Testis (tissue), 2 donors: ENCODE measurements at regions not wholly inside any gene's neighbourhood (a gene's known extent, or its start where the extent isn't known, plus 50 kb on each side); places are given as distances from the start of the nearest gene placed in this dataset.

Experiments
- DNase-seq: peaks from one replicate; pipeline ENCODE4 v3.0.0-alpha.2; 2019
- H3K27ac ChIP-seq, 2 donors: fragments of 200-600 bp; sonication (generic); one replicate each; pipeline ENCODE4 v1.5.1; 2019
- H3K27me3 ChIP-seq: fragments of 200-600 bp; sonication (generic); one replicate; pipeline ENCODE4 v1.5.1; 2019
- H3K36me3 ChIP-seq: fragments of 200-600 bp; sonication (generic); one replicate; pipeline ENCODE4 v1.5.1; 2017; ENCODE audit warnings: low read depth; ENCODE audit errors: missing control alignments
- H3K4me1 ChIP-seq: fragments of 200-600 bp; sonication (generic); one replicate; pipeline ENCODE4 v1.5.1; 2019
- H3K4me3 ChIP-seq, 2 donors: fragments of 200-600 bp; sonication (generic); one replicate each; pipeline ENCODE4 v1.5.1; 2017 to 2019
- H3K9me3 ChIP-seq: fragments of 200-600 bp; sonication (generic); one replicate; pipeline ENCODE4 v1.5.1; 2017
- CTCF ChIP-seq, 3 experiments: fragments of 450-650 bp in 2 of 3; fragments of 200-600 bp in 1 of 3; sonication (generic) in 1 of 3; IDR thresholded peaks; one replicate each; pipeline ENCODE4 v1.5.1; 2016 to 2019; ENCODE audit warnings: antibody characterized with exemption in 3 of 3, mild to moderate bottlenecking in 2 of 3, moderate library complexity in 1 of 3
- POLR2A ChIP-seq: fragments of 450-650 bp; IDR thresholded peaks from one replicate; pipeline ENCODE4 v1.6.1; 2017; ENCODE audit warnings: antibody characterized with exemption, mild to moderate bottlenecking, moderate library complexity
- WGBS, 2 donors: methylation state at CpG; one replicate each; pipeline ENCODE4 v1.1.5; 2018; 5-methylcytosine and 5-hydroxymethylcytosine counted together
- intact Hi-C: fragments of 100-400 bp; cut with DNase I; formaldehyde crosslinking; loops from one replicate; pipeline ENCODE4 v1.15.1; 2023; ENCODE audit warnings: low total_unique reads

DNA sequence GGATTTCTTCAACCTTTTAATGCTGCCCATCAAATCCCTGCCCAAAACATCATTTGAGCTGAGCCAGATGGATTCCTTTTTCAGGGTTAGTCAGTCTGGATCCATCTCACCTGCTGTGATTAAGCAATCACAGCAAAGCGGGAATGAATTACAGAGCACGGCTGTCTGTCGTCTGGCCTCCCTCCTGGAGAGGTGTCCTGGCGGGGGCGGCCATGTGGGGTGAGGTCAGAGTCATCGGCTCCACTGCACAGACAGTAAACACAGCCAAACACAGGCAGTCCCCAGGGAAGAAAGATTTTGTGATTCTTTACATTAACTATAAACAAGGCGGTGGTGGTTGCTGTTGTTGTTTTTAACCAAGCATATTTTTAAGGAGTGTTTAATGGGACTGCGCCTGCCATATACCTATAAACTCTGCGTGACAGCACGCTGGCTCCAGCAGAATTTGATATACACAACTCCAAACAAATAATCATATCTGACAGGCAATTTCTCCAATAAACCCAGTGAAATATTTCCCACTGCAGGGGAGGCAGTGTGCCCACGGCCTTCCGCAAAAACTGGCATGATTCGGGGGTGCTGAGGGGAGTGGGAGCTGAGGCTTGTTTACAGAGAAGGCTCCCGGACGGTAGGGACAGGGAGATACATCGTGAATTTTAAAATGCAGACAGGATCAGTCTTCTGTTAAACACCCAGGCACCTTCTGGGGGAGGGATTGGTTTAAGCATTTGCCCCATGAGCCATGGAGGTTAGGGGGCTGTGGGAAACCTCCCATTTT, 232.0 kb upstream of the PMEPA1 start:
- no peaks in the 10 kb centered on the region for H3K36me3 ChIP-seq
- H3K27ac ChIP-seq: no peak overlapping the region
- no peaks in the 10 kb centered on the region for H3K27me3 ChIP-seq
- DNase-seq: no peak
- no peak overlapping the region for H3K4me3 ChIP-seq
- H3K4me1 ChIP-seq: no peaks in the 10 kb centered on the region
- 77 to 85% methylated on average over 16 of the region's 16 CpGs for WGBS, 2 donors
- intact Hi-C loops: no loop called here
- TF ChIP-seq CTCF (IDR thresholded peaks at IDR 0.05) (no peak), POLR2A (no peak)
- no peaks in the 10 kb centered on the region for H3K9me3 ChIP-seq

GRCh38 chr20:57940868-57941522, 231.2 kb upstream of the PMEPA1 start:
- Histone ChIP-seq H3K27ac (no peak overlapping the region), H3K27me3 (no peaks in the 10 kb centered on the region), H3K9me3 (no peaks in the 10 kb centered on the region), H3K4me1 (no peaks in the 10 kb centered on the region), H3K36me3 (no peaks in the 10 kb centered on the region), H3K4me3 (no peak overlapping the region)
- DNase-seq: no peak
- intact Hi-C loops: no loop called here
- TF ChIP-seq CTCF (IDR thresholded peaks at IDR 0.05) (no peak), POLR2A (no peak)
- WGBS, 2 donors: 82 to 89% methylated on average over 14 of the region's 14 CpGs

- intact Hi-C loops: no loop called here
- H3K36me3 ChIP-seq: no peaks in the 10 kb centered on the region
Measured at GRCh38 chr20:57940376-57940775, 230.6 kb upstream of the PMEPA1 start.

GRCh38 chr20:57939499-57939898, 229.7 kb upstream of the PMEPA1 start:
- 96 to 97% methylated on average over 3 of the region's 3 CpGs for WGBS, 2 donors
- no peak for DNase-seq
- Histone ChIP-seq H3K9me3 (no peaks in the 10 kb centered on the region), H3K36me3 (no peaks in the 10 kb centered on the region), H3K4me1 (no peaks in the 10 kb centered on the region), H3K4me3 (no peak overlapping the region), H3K27me3 (no peaks in the 10 kb centered on the region), H3K27ac (no peak overlapping the region)
- TF ChIP-seq POLR2A (no peak), CTCF (IDR thresholded peaks at IDR 0.05) (no peak)
- intact Hi-C loops: no loop called here

More at GRCh38 chr20:57940376-57940775, 230.6 kb upstream of the PMEPA1 start:
- Histone ChIP-seq H3K4me3 (no peak overlapping the region), H3K27ac (no peak overlapping the region), H3K4me1 (no peaks in the 10 kb centered on the region), H3K9me3 (no peaks in the 10 kb centered on the region), H3K27me3 (no peaks in the 10 kb centered on the region)
- DNase-seq: no peak
- TF ChIP-seq POLR2A: no peak
- no peak for TF ChIP-seq CTCF (IDR thresholded peaks at IDR 0.05)
- WGBS, 2 donors: 97 to 98% methylated on average over 4 of the region's 4 CpGs
